ENCODE measurements at regions not wholly inside any gene's neighbourhood (a gene's known extent, or its start where the extent isn't known, plus 50 kb on each side); places are given as distances from the start of the nearest gene placed in this dataset.

- Histone ChIP-seq H3K27me3 (ENCODE audit: control insufficient read depth, insufficient read depth, low read length) (no peaks in the 10 kb centered on the region), H4K20me1 (ENCODE audit: insufficient read depth, low read length) (no peaks in the 10 kb centered on the region), H3K56ac (ENCODE audit: extremely low read depth, insufficient read depth, low read length) (no peak overlapping the region), H2AFZ (replicated peaks; ENCODE audit: low read length, poor library complexity) (no peak overlapping the region), H3K4me1 (ENCODE audit: control insufficient read depth, insufficient read depth, low read length) (no peaks in the 10 kb centered on the region), H3K9ac (ENCODE audit: low read depth, low read length) (no peak overlapping the region), H2AK5ac (ENCODE audit: low read depth, low read length) (no peak overlapping the region), H3K27ac (ENCODE audit: insufficient read depth, low read length) (no peak overlapping the region), H3K79me1 (ENCODE audit: low read depth in 1 of 2, low read length in 2 of 2) (no peaks in the 10 kb centered on the region), H3K4ac (ENCODE audit: low read depth, low read length) (no peak overlapping the region), H3K4me3 (ENCODE audit: insufficient read depth, low read depth, low read length) (no peak overlapping the region), H3K36me3 (ENCODE audit: control insufficient read depth, insufficient read depth, low read length) (no peaks in the 10 kb centered on the region), H3K9me3 (ENCODE audit: control insufficient read depth, insufficient read depth, low read length) (0 out of 2 replicates have a peak, but pooled peaks cover 2% of the 10 kb centered on the region), H3K23ac (ENCODE audit: low read depth, low read length) (no peak overlapping the region), H3K14ac (replicated peaks; ENCODE audit: low read depth, low read length) (no peak overlapping the region), H2BK5ac (ENCODE audit: low read depth, low read length, poor library complexity, severe bottlenecking) (no peak overlapping the region), H3K4me2 (ENCODE audit: low read depth, low read length) (no peak overlapping the region), H2BK120ac (ENCODE audit: low read depth, low read length) (no peak overlapping the region), H4K91ac (ENCODE audit: insufficient read depth, low read depth, low read length) (no peak overlapping the region), H2BK20ac (ENCODE audit: low read depth, low read length) (no peak overlapping the region), H3K18ac (ENCODE audit: low read depth, low read length) (no peak overlapping the region), H3K9me1 (ENCODE audit: insufficient read depth, low read length) (no peaks in the 10 kb centered on the region), H2AK9ac (replicated peaks; ENCODE audit: low read depth, low read length, poor library complexity) (no peak overlapping the region), H4K5ac (ENCODE audit: low read depth, low read length) (no peak overlapping the region), H4K8ac (ENCODE audit: low read depth in 2 of 2, low read length in 2 of 2) (no peak overlapping the region), H2BK15ac (ENCODE audit: low read depth, low read length) (no peak overlapping the region)
- in situ Hi-C loops (cut with MboI; ENCODE audit: low sequenced_read_pairs) (no loop called here), dilution Hi-C loops (cut with HindIII; ENCODE audit: low sequenced_read_pairs, unreplicated experiment) (no loop called here), intact Hi-C loops (cut with micrococcal nuclease) (no loop called here)
- TF ChIP-seq CHD1 (IDR thresholded peaks at IDR 0.05; ENCODE audit: low read depth, low read length) = no peak
- DNase-seq (no peak), ATAC-seq (ENCODE audit: low read depth) (no peak)
- ChIA-PET POLR2A (ENCODE audit: unreplicated experiment) (no interaction called here), CTCF (no interaction called here)
- no TSS peak for BruUV-seq (replicated peaks)
Observed at GRCh38 chr14:27315947-27316346, 718.1 kb upstream of the NOVA1 start.

All from IMR-90 (cell line).